ENCODE measurements at regions not wholly inside any gene's neighbourhood (a gene's known extent, or its start where the extent isn't known, plus 50 kb on each side); places are given as distances from the start of the nearest gene placed in this dataset.
A peak's percentile ranks its signal among the peaks of the same experiment; 100 is the strongest.

DNA sequence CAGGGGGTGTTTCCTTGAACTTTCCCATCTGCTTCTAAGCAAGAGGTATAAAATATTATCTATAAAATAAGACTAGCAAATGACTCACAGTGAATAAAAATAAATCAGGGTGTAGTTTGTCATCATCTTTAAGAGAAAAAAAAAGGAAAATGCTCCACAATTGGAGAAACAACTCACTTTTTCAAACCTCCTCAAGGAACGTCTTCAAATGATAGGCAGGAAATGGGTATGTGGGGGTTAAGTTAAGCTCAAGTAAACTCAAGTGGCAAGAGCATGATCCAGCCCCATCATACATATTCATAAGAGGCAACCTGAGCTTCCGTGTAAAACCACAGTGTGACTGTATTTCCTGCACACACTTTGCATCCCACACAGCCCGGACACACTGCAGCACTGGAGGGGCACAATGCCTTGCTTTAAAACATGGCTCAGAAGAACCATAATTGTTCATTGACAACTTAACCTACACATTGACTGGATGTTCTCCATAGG is 58.5 kb upstream of the CEP85L start:
- Histone ChIP-seq H3F3A (replicated peaks; ENCODE audit: insufficient read depth) (peaks cover 12% of the 10 kb centered on the region), H3K36me3 (replicated peaks in 1 of 2; ENCODE audit: control insufficient read depth in 1 of 2, insufficient read depth in 2 of 2, low read length in 1 of 2) (no peaks in the 10 kb centered on the region), H3K9ac (peak overlapping the region; percentile 61), H4K20me1 (ENCODE audit: insufficient read depth) (no peaks in the 10 kb centered on the region), H3K4me2 (peak overlapping the region; percentile 78), H2AFZ (ENCODE audit: low read depth) (peak overlapping the region; percentile 87; the same call in 1 of the 2 replicates), H3K9me2 (no peaks in the 10 kb centered on the region), H3K79me2 (ENCODE audit: insufficient read depth) (no peaks in the 10 kb centered on the region), H3K27me3 (ENCODE audit: insufficient read depth) (no peaks in the 10 kb centered on the region), H3K27ac (ENCODE audit: low read depth in 2 of 2, low read length in 1 of 2) (peak overlapping the region; percentile 87 to 89), H3K4me1 (ENCODE audit: control insufficient read depth in 1 of 2, insufficient read depth in 2 of 2, low read depth in 1 of 2, low read length in 1 of 2) (peaks cover 21 to 32% of the 10 kb centered on the region in 2 experiments), H3K4me3 (ENCODE audit: low read depth in 2 of 2, low read length in 1 of 2) (peak overlapping the region; percentile 35 to 61; a peak in 3 of 4 replicates), H3K9me3 (no peaks in the 10 kb centered on the region)
- TF ChIP-seq FOXJ3 (CRISPR knock-in tag; IDR thresholded peaks at IDR 0.05) (no peak), FOSL2 (IDR thresholded peaks at IDR 0.05; ENCODE audit: borderline replicate concordance, low read depth) (peak; percentile 5; the same call in 1 of the 2 replicates)
- TF ChIP-seq, protein P1, sequence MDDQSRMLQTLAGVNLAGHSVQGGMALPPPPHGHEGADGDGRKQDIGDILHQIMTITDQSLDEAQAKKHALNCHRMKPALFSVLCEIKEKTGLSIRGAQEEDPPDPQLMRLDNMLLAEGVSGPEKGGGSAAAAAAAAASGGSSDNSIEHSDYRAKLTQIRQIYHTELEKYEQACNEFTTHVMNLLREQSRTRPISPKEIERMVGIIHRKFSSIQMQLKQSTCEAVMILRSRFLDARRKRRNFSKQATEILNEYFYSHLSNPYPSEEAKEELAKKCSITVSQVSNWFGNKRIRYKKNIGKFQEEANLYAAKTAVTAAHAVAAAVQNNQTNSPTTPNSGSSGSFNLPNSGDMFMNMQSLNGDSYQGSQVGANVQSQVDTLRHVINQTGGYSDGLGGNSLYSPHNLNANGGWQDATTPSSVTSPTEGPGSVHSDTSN (IDR thresholded peaks at IDR 0.05), result peak; percentile 4; the same call in 1 of the 2 replicates
- CTCF ChIA-PET, result interaction anchor here (0.7 to 1.3 kb wide), 4 partner anchors 25 to 91 kb away, joined by 3 to 4 read pairs (median 4); no protein-coding TSS in a partner anchor
- WGBS (ENCODE audit: low lambda C conversion rate), result 27% methylated on average over 3 of the region's 3 CpGs
- POLR2A ChIA-PET, result no interaction called here
- DNase-seq, result no peak

DNA sequence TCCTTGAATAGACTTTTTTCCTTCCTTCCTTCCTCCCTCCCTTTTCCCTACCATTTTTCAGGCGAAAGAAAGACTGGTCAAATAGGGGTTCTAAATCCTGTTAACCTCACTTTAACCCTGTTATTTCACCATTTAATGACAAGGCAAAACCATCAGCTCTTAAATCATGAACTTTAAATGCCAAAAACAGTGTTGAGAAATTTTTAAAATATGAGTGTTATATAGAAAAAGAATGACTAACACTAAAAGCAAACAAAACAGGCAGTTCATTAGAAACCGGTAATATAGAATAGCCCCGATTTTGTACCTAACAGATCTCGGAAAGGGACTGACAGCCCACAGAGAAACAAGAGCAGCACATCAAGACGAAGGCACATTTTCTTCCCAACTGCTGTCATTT is 57.4 kb upstream of the CEP85L start:
- no peaks in the 10 kb centered on the region for H3K36me3 ChIP-seq (replicated peaks in 1 of 2; ENCODE audit: control insufficient read depth in 1 of 2, insufficient read depth in 2 of 2, low read length in 1 of 2)
- peak overlapping the region; percentile 87 for H2AFZ ChIP-seq (ENCODE audit: low read depth)
- H3K4me1 ChIP-seq (ENCODE audit: control insufficient read depth in 1 of 2, insufficient read depth in 2 of 2, low read depth in 1 of 2, low read length in 1 of 2), result peaks cover 21 to 32% of the 10 kb centered on the region in 2 experiments
- peak overlapping the region; percentile 78 for H3K4me2 ChIP-seq
- no peaks in the 10 kb centered on the region for H3K9me3 ChIP-seq
- ChIA-PET CTCF (interaction anchor here (0.6 to 1.4 kb wide), 4 partner anchors 17 to 92 kb away, joined by 3 to 4 read pairs (median 3); no protein-coding TSS in a partner anchor), POLR2A (interaction anchor here (0.6 kb wide), 1 partner anchor 369 kb away, joined by 3 read pairs; the partner anchor contains the start of gene FAM184A)
- TF ChIP-seq RXRA (IDR thresholded peaks at IDR 0.05; ENCODE audit: borderline replicate concordance, low read depth) (peak; percentile 47; the same call in 1 of the 2 replicates), MXI1 (IDR thresholded peaks at IDR 0.05; ENCODE audit: low read depth, low read length) (no peak)
- TF ChIP-seq, protein P1 (IDR thresholded peaks at IDR 0.05), result peak; percentile 41; the same call in 1 of the 2 replicates
- H3K4me3 ChIP-seq (ENCODE audit: low read depth in 2 of 2, low read length in 1 of 2), result peak overlapping the region; percentile 35 to 61
- H3K27ac ChIP-seq (ENCODE audit: low read depth in 2 of 2, low read length in 1 of 2), result peak overlapping the region; percentile 87 to 89
- DNase-seq, result no peak
- no peaks in the 10 kb centered on the region for H3K79me2 ChIP-seq (ENCODE audit: insufficient read depth)
- H3K9me2 ChIP-seq, result no peaks in the 10 kb centered on the region
- peak overlapping the region; percentile 61 for H3K9ac ChIP-seq
- WGBS (ENCODE audit: low lambda C conversion rate), result 38% methylated on average over 5 of the region's 5 CpGs
- H4K20me1 ChIP-seq (ENCODE audit: insufficient read depth), result no peaks in the 10 kb centered on the region
- H3F3A ChIP-seq (replicated peaks; ENCODE audit: insufficient read depth), result peaks cover 12% of the 10 kb centered on the region
- H3K27me3 ChIP-seq (ENCODE audit: insufficient read depth), result no peaks in the 10 kb centered on the region

DNA sequence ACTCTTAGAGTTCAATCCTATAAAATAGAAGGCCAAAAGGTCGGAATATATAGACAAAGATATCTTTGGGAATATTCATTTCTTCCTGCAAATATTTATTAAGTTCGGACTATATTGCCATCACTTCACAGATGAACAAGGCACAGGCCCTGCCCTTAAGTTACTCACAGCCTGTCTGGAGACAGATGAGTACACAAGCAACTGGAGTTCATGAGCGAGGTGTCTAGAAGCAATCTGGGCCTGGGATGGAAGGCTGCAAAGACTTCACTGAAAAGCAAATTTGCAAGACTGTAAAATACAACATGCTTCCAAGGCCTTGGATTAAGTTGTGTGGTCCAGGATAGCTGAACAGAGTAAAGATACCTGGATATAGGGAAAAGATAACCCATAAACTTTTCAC is 56.7 kb upstream of the CEP85L start:
- H3K9me2 ChIP-seq, result no peaks in the 10 kb centered on the region
- no peak overlapping the region for H3K4me3 ChIP-seq (ENCODE audit: low read depth in 2 of 2, low read length in 1 of 2)
- TF ChIP-seq, protein P1 (IDR thresholded peaks at IDR 0.05), result no peak
- TF ChIP-seq MEF2A (IDR thresholded peaks at IDR 0.05; ENCODE audit: borderline replicate concordance, low read depth), result no peak
- TF ChIP-seq, protein P2, sequence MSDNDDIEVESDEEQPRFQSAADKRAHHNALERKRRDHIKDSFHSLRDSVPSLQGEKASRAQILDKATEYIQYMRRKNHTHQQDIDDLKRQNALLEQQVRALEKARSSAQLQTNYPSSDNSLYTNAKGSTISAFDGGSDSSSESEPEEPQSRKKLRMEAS (IDR thresholded peaks at IDR 0.05; ENCODE audit: low read depth), result no peak
- H3K27me3 ChIP-seq (ENCODE audit: insufficient read depth), result no peaks in the 10 kb centered on the region
- POLR2A ChIA-PET, result no interaction called here
- H3K27ac ChIP-seq (ENCODE audit: low read depth in 2 of 2, low read length in 1 of 2), result peak overlapping the region in 1 of 2 experiments; percentile 89; a peak in 3 of 4 replicates
- H2AFZ ChIP-seq (ENCODE audit: low read depth), result 0 out of 2 replicates have a peak overlapping the region, but pooled peaks have one; percentile 87
- no peaks in the 10 kb centered on the region for H4K20me1 ChIP-seq (ENCODE audit: insufficient read depth)
- peaks cover 21 to 26% of the 10 kb centered on the region in 2 experiments for H3K4me1 ChIP-seq (ENCODE audit: control insufficient read depth in 1 of 2, insufficient read depth in 2 of 2, low read depth in 1 of 2, low read length in 1 of 2)
- H3K36me3 ChIP-seq (replicated peaks in 1 of 2; ENCODE audit: control insufficient read depth in 1 of 2, insufficient read depth in 2 of 2, low read length in 1 of 2), result no peaks in the 10 kb centered on the region
- H3F3A ChIP-seq (replicated peaks; ENCODE audit: insufficient read depth), result peaks cover 12% of the 10 kb centered on the region
- peak overlapping the region; percentile 78 for H3K4me2 ChIP-seq
- WGBS (ENCODE audit: low lambda C conversion rate), result 89% methylated on average over 3 of the region's 3 CpGs
- CTCF ChIA-PET, result interaction anchor here (1.4 kb wide), 2 partner anchors 35 to 93 kb away, joined by 3 read pairs; no protein-coding TSS in a partner anchor
- no peak for DNase-seq
- H3K79me2 ChIP-seq (ENCODE audit: insufficient read depth), result no peaks in the 10 kb centered on the region
- H3K9ac ChIP-seq, result 0 out of 2 replicates have a peak overlapping the region, but pooled peaks have one; percentile 61
- no peaks in the 10 kb centered on the region for H3K9me3 ChIP-seq
